Body of pancreas (tissue), 4 donors: ENCODE measurements at regions not wholly inside any gene's neighbourhood (a gene's known extent, or its start where the extent isn't known, plus 50 kb on each side); places are given as distances from the start of the nearest gene placed in this dataset.

Experiments used
- ATAC-seq: fragments of 150-250 bp; one replicate; pipeline ENCODE4 v1.9.1; 2016
- DNase-seq, 4 donors: peaks; one replicate each; pipeline ENCODE4 v3.0.0-alpha.2; 2019
- H3K27ac ChIP-seq, 4 donors: fragments of 200-600 bp; sonication (generic); 1 replicate in 3 of 4; 2 replicates in 1 of 4; pipeline versions ENCODE4 v1.5.1 to v1.6.1; 2016 to 2019; ENCODE audit warnings: mild to moderate bottlenecking in 1 of 4, mixed read lengths in 1 of 4, moderate library complexity in 1 of 4
- H3K27me3 ChIP-seq, 2 donors: fragments of 200-600 bp; sonication (generic); one replicate each; pipeline ENCODE4 v1.6.0; 2016; ENCODE audit warnings: mild to moderate bottlenecking in 1 of 2
- H3K36me3 ChIP-seq, 2 donors: fragments of 200-600 bp; sonication (generic); replicated peaks in 1 of 2; 2 replicates each; pipeline ENCODE4 v1.5.1; 2016; ENCODE audit warnings: low read depth in 2 of 2; ENCODE audit not compliant: insufficient read depth in 1 of 2
- H3K4me1 ChIP-seq: fragments of 200-600 bp; sonication (generic); one replicate; pipeline ENCODE4 v1.6.0; 2016
- H3K4me3 ChIP-seq, 2 donors: fragments of 200-600 bp; sonication (generic); 1 replicate in 1 of 2; 2 replicates in 1 of 2; pipeline ENCODE4 v1.5.1; 2016 to 2019
- H3K9me3 ChIP-seq, 3 donors: fragments of 200-600 bp; sonication (generic); 1 replicate in 2 of 3; 2 replicates in 1 of 3; pipeline ENCODE4 v1.5.1; 2016
- POLR2A ChIP-seq, 3 donors: fragments of 450-650 bp; IDR thresholded peaks; one replicate each; pipeline ENCODE4 v1.6.1; 2016; ENCODE audit warnings: antibody characterized with exemption in 3 of 3, mild to moderate bottlenecking in 2 of 3
- WGBS, 2 donors: methylation state at CpG; one replicate each; pipeline ENCODE4 v1.1.5; 2017; 5-methylcytosine and 5-hydroxymethylcytosine counted together
- intact Hi-C: fragments of 100-400 bp; cut with DNase I; formaldehyde crosslinking; loops from one replicate; pipeline ENCODE4 v1.15.1; 2023
- TF ChIP-seq, protein P1 (sequence below), 7 experiments: fragments of 450-650 bp in 4 of 7; fragments of 200-600 bp in 3 of 7; sonication (generic) in 3 of 7; IDR thresholded peaks; one replicate each; pipeline ENCODE4 v1.5.1; 2016 to 2019; ENCODE audit warnings: antibody characterized with exemption in 7 of 7

DNA sequence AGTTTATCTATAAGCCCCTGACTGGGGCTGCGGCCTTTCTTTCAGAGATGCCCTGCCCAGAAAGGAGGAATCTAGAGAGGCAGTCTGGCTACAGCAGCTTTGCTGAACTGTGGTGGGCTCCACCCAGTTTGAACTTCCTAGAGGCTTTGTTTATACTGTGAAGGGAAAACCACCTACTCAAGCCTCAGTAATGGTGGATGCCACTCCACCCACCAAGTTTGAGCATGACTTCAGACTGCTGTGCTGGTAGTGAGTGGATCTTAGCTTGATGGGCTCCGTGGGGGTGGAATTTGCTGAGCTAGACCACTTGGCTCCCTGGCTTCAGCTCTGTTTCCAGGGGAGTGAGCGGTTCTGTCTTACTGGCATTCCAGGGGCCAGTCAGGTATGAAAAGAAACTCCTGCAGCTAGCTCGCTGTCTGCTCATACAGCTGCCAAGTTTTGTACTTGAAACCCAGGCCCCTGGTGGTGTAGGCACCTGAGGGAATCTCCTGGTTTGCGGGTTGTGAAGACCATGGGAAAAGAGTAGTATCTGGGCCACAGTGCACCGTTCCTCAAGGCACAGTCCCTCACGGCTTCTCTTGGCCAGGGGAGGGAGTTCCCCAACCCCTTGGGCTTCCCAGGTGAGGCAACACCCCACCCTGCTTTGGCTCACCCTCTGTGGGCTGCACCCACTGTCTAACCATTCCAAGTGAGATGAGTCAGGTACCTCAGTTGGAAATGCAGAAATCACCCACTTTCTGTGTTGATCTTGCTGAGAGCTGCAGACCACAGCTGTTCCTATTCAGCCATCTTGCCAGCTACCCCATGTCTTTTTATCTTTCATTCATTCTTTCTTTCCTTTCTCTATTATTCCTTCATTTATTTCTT, 211.8 kb upstream of the C9orf72 start:
- DNase-seq (no peak), ATAC-seq (no peak)
- Histone ChIP-seq H3K27me3 (no peaks in the 10 kb centered on the region), H3K9me3 (no peaks in the 10 kb centered on the region), H3K4me1 (no peaks in the 10 kb centered on the region), H3K36me3 (no peaks in the 10 kb centered on the region), H3K4me3 (no peak overlapping the region), H3K27ac (no peak overlapping the region)
- WGBS, 2 donors, result 62 to 66% methylated on average over 5 to 7 of the region's 7 CpGs
- TF ChIP-seq, protein P1, sequence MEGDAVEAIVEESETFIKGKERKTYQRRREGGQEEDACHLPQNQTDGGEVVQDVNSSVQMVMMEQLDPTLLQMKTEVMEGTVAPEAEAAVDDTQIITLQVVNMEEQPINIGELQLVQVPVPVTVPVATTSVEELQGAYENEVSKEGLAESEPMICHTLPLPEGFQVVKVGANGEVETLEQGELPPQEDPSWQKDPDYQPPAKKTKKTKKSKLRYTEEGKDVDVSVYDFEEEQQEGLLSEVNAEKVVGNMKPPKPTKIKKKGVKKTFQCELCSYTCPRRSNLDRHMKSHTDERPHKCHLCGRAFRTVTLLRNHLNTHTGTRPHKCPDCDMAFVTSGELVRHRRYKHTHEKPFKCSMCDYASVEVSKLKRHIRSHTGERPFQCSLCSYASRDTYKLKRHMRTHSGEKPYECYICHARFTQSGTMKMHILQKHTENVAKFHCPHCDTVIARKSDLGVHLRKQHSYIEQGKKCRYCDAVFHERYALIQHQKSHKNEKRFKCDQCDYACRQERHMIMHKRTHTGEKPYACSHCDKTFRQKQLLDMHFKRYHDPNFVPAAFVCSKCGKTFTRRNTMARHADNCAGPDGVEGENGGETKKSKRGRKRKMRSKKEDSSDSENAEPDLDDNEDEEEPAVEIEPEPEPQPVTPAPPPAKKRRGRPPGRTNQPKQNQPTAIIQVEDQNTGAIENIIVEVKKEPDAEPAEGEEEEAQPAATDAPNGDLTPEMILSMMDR (IDR thresholded peaks at IDR 0.05), result no peak
- TF ChIP-seq POLR2A (IDR thresholded peaks at IDR 0.05), result no peak
- intact Hi-C loops, result no loop called here

- Histone ChIP-seq H3K27me3 (no peaks in the 10 kb centered on the region), H3K27ac (no peak overlapping the region), H3K4me3 (no peak overlapping the region), H3K36me3 (no peaks in the 10 kb centered on the region), H3K4me1 (no peaks in the 10 kb centered on the region), H3K9me3 (no peaks in the 10 kb centered on the region)
- TF ChIP-seq POLR2A (IDR thresholded peaks at IDR 0.05), result no peak
- TF ChIP-seq, protein P1 (IDR thresholded peaks at IDR 0.05), result no peak
- no peak for ATAC-seq
- no peak for DNase-seq
- intact Hi-C loops, result no loop called here
These were observed 212.4 kb upstream of the C9orf72 start for GRCh38 chr9:27785714-27786100.

- Histone ChIP-seq H3K9me3 (no peaks in the 10 kb centered on the region), H3K27me3 (no peaks in the 10 kb centered on the region), H3K4me3 (no peak overlapping the region), H3K4me1 (no peaks in the 10 kb centered on the region), H3K36me3 (no peaks in the 10 kb centered on the region), H3K27ac (no peak overlapping the region)
- intact Hi-C loops, result no loop called here
- ATAC-seq, result no peak
- WGBS, 2 donors, result 31 to 41% methylated on average over 2 of the region's 2 CpGs
- DNase-seq, result no peak
- no peak for TF ChIP-seq POLR2A (IDR thresholded peaks at IDR 0.05)
- TF ChIP-seq, protein P1 (IDR thresholded peaks at IDR 0.05), result no peak
These were observed 214.6 kb upstream of the C9orf72 start for GRCh38 chr9:27787891-27788290.

DNA sequence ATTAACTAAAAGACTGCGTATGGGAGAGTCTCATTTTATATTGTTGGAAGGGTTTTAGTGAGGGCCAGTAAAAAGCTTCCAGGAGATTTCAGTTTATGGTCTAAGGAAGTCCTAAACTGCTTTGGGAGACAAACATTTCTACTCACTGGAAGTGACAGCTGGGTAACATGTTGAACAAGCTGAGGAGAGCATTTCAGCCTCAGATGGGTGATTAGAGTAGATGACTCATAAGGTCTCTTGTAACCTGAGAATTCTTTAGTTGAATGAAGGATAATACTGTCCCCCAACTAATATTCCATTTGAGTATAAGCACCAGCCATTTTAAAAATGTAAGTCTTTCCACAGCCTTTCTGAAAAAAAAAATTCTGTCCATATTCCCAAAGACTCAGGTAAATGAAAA, 218.0 kb upstream of the C9orf72 start:
- DNase-seq (no peak), ATAC-seq (no peak)
- no peaks in the 10 kb centered on the region for H3K36me3 ChIP-seq
- H3K27ac ChIP-seq, result no peak overlapping the region
- H3K27me3 ChIP-seq, result no peaks in the 10 kb centered on the region
- no peaks in the 10 kb centered on the region for H3K4me1 ChIP-seq
- 65 to 83% methylated on average over 1 of the region's 1 CpG for WGBS, 2 donors
- no peaks in the 10 kb centered on the region for H3K9me3 ChIP-seq
- intact Hi-C loops, result no loop called here
- TF ChIP-seq, protein P1 (IDR thresholded peaks at IDR 0.05), result no peak
- TF ChIP-seq POLR2A (IDR thresholded peaks at IDR 0.05), result no peak
- no peak overlapping the region for H3K4me3 ChIP-seq
